Stomach (tissue), 4 donors: ENCODE measurements at regions not wholly inside any gene's neighbourhood (a gene's known extent, or its start where the extent isn't known, plus 50 kb on each side); places are given as distances from the start of the nearest gene placed in this dataset.

Experiments used
- EP300 ChIP-seq: sonication (generic); formaldehyde crosslinking; IDR thresholded peaks from one replicate; pipeline ENCODE4 v1.6.1; 2017; ENCODE audit warnings: antibody characterized with exemption
- POLR2A ChIP-seq, 4 donors: fragments of 450-650 bp; IDR thresholded peaks; one replicate each; pipeline ENCODE4 v1.6.1; 2016; ENCODE audit warnings: antibody characterized with exemption in 4 of 4, control low read depth in 2 of 4, mild to moderate bottlenecking in 1 of 4, moderate library complexity in 1 of 4
- TF ChIP-seq, protein P1 (sequence below), 7 experiments: fragments of 450-650 bp in 4 of 7; fragments of 200-600 bp in 3 of 7; sonication (generic) in 3 of 7; IDR thresholded peaks; one replicate each; pipeline ENCODE4 v1.5.1; 2016 to 2019; ENCODE audit warnings: antibody characterized with exemption in 7 of 7, control low read depth in 2 of 7, mild to moderate bottlenecking in 1 of 7

DNA sequence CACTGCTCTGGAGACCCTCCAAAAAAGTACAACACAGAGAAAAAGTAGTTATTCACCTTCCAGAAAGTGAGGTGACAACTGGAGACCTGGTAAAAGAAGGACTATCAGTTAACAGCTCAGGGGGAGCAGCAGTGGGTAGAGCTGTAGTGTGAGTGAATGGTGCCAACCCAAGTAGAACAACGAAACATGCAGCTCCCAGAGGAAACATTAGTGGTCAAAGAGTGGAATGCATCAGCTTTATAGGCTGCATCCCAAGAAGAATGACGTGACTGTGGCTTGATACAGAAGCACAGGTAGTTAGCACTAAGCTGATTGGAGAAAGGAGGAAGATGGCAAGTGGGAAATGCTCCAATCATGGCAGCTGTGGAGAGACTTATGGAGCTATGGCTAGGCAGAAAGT, 275.7 kb upstream of the CAMK1G start:
- TF ChIP-seq EP300 = no peak
- TF ChIP-seq POLR2A (IDR thresholded peaks at IDR 0.05) = no peak
- TF ChIP-seq, protein P1, sequence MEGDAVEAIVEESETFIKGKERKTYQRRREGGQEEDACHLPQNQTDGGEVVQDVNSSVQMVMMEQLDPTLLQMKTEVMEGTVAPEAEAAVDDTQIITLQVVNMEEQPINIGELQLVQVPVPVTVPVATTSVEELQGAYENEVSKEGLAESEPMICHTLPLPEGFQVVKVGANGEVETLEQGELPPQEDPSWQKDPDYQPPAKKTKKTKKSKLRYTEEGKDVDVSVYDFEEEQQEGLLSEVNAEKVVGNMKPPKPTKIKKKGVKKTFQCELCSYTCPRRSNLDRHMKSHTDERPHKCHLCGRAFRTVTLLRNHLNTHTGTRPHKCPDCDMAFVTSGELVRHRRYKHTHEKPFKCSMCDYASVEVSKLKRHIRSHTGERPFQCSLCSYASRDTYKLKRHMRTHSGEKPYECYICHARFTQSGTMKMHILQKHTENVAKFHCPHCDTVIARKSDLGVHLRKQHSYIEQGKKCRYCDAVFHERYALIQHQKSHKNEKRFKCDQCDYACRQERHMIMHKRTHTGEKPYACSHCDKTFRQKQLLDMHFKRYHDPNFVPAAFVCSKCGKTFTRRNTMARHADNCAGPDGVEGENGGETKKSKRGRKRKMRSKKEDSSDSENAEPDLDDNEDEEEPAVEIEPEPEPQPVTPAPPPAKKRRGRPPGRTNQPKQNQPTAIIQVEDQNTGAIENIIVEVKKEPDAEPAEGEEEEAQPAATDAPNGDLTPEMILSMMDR (IDR thresholded peaks at IDR 0.05) = no peak
